Fibroblast of skin of abdomen (primary cell): ENCODE measurements at regions not wholly inside any gene's neighbourhood (a gene's known extent, or its start where the extent isn't known, plus 50 kb on each side); places are given as distances from the start of the nearest gene placed in this dataset.
A peak's percentile ranks its signal among the peaks of the same experiment; 100 is the strongest.

Experiments used
- DNase-seq: peaks from one replicate; pipeline ENCODE4 v3.0.0-alpha.2; 2013

DNA sequence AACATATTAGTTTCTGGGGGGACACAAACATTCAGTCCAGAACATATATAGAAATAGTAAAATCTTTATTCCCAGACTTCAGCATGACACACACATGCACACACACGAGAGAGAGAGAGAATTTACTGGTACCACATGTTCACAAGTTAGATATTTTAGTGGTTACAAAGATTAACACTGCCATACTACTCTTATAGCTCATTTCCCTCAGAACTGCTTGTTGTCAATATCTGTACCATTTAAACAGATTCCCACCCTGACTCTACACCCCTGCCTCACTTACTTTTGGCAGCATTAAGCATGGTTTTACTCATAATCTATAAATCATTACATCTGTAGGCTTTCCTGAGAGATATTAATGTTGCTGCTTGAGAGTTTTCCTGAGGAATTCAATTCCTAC lies 524.7 kb upstream of the HTR2A start:
- DNase-seq, result peak; percentile 72

GRCh38 chr13:47420568-47420967 lies 523.7 kb upstream of the HTR2A start:
- no peak for DNase-seq

GRCh38 chr13:47420020-47420419 lies 523.2 kb upstream of the HTR2A start:
- DNase-seq, result no peak

- DNase-seq, result no peak
Measured at GRCh38 chr13:47418206-47418920, 521.5 kb upstream of the HTR2A start.

DNA sequence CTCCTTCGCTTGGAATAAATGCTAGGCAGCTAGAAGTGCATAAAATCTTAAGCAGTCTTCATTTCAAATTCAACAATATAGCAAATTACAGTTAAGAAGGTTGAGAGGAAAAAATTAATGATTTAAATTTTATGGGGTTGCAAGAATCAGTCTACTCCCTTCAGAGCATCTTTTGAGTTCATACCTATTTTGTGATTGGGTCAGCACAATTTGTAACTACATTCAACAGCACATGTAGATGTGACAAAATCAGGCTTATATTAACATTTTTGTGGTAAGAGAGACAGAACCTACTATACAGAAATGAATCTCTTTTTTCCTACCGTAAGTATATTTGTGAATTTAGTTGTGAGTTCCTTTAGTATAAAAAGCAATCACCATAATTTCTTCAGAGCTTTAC lies 520.6 kb upstream of the HTR2A start:
- DNase-seq, result no peak

DNA sequence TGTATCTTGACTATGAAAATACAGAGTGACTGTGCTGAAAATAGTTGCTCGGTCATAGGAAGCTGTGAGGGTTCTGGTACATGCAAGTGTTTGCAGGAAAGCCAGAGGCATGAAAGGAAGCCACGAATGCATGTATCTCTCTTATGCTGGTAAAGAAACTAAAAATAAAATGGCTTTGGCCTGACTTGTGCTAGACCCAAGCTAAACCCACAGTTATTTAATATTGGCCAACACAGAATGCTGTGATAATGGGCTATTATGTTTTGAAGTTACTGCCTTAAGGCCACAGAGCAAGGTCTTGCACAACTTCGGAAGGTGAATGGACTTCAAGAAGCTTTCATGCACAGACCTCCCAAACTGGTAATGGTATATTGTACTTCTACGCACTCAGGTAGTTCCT lies 518.2 kb upstream of the HTR2A start:
- peak; percentile 43 for DNase-seq

DNA sequence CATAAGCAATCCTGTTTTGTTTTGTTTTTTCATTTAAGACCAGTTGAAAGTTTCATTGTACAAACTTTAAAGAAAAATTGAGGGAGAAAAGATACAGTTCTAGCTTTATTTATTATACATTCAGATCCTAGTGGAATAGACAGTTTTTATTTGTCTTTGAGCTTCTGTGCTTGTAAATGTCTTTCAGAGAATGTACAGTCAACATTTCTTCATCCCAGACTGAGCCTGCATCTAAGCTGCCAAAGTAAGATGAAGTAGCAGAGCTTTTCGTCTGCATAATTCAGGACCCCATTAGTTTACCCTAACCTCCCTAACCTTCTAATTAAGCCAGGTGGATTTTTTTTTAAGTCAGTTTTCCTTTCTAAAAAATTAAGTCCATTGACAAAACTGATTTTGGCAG lies 516.7 kb upstream of the HTR2A start:
- no peak for DNase-seq

- DNase-seq, result peak; percentile 79
Measured at GRCh38 chr13:47413112-47413511, 516.3 kb upstream of the HTR2A start.

- DNase-seq, result no peak
Measured at GRCh38 chr13:47409778-47410177, 512.9 kb upstream of the HTR2A start.

DNA sequence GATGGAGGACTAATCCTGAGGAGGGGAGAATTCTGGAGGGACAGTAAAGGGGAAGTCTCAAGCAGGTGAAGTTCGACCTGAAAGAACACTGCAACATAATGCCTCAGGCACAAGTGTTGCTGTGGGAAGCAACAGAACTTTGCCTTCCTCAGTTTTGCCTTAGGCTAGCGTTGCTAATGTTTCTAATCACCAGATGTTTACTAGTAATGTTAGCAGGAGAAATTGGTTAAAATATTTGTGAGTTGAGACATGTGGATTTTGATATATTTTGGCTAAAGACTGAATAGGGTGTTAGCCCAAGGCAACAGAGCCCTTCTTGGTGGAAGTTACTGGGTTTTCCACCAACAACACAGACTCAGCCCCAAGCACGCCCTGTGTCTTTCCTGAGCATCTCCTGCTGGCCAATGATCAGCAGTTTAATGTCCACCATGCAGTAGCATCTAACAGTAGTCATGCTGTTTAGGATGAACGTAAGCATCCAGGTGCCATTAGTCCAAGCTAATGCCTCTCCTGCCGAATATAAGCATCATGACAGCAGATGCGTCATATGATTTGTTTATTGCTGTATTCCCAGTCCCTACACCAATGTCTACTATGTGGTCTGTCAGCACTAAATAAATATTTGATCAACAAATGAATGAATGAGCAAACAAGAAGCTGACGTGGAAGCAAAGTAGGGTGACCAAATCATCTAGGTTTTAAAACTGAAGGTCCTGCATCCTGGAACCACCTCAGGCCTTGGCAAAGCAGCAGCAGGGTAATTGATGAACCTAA lies 511.9 kb upstream of the HTR2A start:
- no peak for DNase-seq

DNA sequence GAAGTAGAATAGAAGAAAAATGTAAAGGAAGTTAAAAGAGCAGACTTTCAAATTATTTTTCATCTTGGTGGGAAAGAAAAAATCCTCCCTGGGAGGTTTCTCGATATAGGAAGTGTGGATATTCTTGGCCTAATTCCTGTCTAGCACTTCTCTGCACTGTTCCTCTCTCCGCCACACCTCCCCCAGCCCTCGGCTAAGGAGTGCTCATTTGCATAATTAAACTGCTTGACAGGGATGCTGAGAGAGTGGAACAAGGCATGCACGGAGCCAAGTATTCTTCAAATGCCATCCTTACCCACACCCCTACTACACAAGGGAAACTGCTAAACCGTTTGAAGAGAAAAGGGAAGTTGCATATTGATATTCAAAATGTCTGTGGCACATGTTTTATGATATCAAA lies 511.0 kb upstream of the HTR2A start:
- no peak for DNase-seq

- DNase-seq, result no peak
Measured at GRCh38 chr13:47399599-47399998, 502.7 kb upstream of the HTR2A start.

DNA sequence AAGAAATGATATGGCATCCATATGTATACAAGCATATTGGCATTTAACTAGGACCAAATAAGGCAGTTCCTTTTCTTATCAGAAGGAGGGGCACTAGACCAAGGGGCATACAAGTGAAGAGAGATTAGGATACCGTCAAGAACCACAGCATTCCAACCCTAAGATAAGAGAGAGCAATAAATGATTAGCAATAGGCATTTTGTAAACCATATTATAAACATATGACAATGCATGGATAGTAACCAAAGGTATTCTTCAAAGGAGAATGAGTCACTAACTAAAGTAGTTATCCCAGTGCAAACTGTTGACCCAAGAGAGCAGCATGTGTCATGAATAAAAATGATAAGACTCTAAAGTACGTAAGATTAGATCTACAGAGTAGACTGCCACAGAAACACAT lies 500.9 kb upstream of the HTR2A start:
- peak; percentile 57 for DNase-seq

DNA sequence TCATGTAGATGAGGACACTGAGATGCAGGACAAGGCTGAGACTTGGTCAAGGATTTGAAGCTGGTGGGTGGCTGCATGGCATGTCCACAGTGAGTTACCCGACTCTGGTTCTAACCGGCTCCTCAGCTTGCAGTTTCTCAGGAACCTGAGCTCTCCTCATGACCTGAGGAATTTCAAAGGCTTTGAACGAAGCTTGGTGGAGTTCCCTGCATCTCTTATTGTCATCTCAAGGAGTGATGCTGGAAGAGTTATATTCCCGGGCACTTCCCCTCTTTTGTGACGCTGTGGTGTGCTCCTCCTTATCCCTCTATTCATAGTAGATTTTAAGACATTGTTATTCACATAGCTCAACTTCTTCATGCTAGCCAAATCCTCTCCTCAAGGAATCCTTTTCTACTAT lies 500.1 kb upstream of the HTR2A start:
- no peak for DNase-seq

DNA sequence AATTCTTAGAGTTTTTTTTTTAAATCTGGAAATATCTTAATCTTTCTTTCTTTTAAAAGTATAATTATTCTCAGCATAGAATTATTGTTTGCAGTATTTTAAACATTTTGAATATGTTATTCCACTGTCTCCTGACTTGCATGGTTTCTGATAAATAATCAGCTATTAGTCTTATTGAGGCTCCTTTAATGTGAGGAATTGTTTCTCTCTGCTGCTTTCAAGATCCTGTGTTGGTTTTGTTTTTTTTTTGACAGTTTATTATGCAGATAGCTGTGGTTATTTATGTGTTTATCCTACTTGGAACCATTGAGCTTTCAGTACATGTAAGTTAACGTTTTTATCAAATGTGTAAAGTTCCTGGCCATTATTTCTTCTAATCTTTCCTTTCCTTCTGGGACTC lies 477.9 kb upstream of the HTR2A start:
- DNase-seq, result no peak

- DNase-seq, result no peak
Measured at GRCh38 chr13:47372751-47373150, 475.9 kb upstream of the HTR2A start.

GRCh38 chr13:47351798-47352197 lies 454.9 kb upstream of the HTR2A start:
- no peak for DNase-seq

- no peak for DNase-seq
Measured at GRCh38 chr13:47350334-47351124, 453.7 kb upstream of the HTR2A start.

DNA sequence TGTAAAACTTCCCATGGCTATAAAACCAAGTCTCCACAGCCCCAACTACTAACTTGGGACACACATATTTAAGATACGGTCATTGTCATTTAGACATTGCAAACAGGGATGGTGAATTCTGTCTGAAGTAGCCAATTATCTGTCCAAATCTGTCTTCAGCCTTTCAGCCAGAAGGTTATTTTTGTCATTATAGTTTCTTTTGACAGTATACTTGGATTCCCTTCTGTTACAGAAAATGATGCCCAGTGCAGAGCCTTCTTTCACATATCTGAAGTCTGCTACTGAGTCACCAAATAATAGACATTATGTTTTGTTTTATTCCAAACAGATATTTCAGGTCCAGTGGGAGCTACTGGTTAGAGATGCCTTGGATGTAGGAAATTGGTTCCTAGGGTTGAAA lies 452.4 kb upstream of the HTR2A start:
- no peak for DNase-seq

DNA sequence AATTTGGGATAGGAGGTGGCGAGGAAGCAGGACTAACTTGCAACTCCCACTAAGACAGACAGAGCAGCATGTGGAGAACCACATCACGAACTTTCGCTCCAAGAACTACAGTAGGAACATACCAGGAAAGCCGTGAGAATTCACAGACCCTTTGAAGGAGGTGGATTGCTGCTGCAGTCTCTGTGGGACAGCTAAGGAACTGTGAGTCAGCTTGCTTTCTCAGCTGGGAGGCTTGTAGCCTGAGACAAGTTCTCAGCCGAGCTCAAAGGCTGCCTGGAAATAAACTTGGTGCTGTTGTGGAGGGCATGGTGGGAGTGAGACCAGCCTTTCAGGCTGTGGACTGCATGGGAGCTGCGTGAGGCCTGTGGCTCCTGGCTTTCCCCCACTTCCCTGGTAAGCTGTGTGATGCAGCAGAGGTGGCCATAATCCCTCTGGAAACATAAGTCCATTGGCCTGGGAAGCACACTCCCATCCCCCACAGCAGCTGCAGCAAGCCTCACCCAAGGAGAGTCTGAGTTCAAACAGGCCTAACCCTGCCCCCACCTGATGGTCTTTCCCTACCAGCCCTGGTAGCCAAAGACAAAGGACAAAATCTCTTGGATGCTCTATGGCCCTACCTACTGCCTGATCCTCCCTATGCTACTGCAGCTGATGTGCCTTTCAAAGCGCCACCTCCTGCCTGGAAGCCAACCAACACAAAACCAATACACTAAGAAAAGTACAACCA lies 441.1 kb upstream of the HTR2A start:
- peak; percentile 87 for DNase-seq

DNA sequence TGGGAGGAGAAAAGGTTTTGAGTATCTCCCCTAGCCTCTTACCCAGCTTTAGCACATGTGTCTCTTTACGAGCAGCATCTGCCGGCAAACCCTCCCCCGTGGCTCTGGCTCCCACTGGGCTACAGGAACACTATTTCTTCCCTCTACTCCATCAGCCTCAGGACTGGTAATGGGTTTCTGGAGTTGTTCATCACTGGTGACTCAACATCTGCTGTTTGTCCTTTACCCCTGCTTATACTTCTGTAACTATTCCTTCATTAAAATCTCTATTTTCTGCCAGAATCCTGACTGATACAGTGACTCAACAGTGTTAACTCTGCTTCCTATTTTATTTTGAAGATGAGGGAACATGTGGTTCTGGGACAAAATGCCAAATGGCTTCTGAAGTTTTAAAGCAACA lies 437.3 kb upstream of the HTR2A start:
- DNase-seq, result peak; percentile 95

DNA sequence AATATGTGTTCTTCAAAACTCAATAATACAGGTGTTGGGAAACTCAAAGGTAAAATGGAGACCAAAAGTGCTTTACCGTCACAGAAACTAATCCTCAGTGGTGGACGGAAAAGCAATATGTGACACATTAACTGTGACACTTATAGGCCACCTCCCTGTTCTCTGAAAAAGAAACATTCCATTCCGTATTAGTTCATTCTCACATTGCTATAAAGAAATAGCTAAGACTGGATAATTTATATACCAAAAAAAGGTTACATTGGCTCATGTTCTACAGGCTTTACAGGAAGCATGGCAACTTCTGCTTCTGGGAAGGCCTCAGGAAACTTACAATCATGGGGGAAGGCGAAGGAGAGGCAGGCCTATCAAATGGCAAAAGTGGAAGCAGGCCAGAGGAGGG lies 435.3 kb upstream of the HTR2A start:
- DNase-seq, result peak; percentile 66

- no peak for DNase-seq
Measured at GRCh38 chr13:47330031-47330430, 433.2 kb upstream of the HTR2A start.
